Right renal pelvis (tissue), 4 donors: ENCODE measurements at regions not wholly inside any gene's neighbourhood (a gene's known extent, or its start where the extent isn't known, plus 50 kb on each side); places are given as distances from the start of the nearest gene placed in this dataset.
"Not testable (repeated sequence)": the region's sequence is repeated elsewhere in the genome, so short reads cannot be mapped to it uniquely, and the experiment has no call there.

ENCODE experiments used
- DNase-seq, 4 donors: peaks; one replicate each; pipeline ENCODE4 v3.0.0-alpha.2; 2013; ENCODE audit warnings: low read depth in 4 of 4, low spot score in 3 of 4, missing footprints in 1 of 4

DNA sequence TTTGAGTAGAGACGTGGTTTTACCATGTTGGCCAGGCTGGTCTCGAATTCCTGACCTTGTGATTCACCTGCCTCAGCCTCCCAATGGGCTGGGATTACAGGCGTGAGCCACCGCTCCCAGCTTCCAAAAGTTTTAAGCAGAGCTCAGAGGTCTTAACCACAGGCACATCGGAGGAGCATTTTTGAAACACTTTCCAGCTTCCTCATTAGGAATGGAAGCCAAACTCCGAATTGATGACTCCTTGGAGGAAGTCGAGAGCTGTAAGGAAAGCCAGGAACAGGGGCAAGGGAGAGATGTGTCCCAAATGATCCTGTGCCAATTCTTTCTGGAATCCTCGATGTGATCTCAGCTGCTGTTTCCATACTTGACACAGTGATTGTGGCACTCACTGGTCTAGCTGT is 56.2 kb upstream of the CCZ1B start:
- not testable (repeated sequence) for DNase-seq

DNA sequence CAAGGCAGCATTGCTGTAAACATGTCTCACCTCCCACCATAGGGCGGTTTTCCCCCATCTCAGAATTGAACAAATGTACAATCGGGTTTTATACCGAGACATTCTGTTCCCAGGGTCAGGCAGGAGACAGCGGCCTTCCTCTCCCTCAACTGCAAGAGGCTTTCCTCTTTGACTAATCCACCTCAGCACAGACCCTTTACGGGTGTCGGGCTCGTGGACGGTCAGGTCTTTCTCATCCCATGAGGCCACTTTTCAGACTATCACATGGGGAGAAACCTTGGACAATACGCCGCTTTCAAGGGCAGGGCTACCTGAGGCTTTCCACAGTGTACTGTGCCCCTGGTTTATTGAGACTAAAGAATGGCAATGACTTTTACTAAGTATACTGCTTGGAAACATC is 57.7 kb upstream of the CCZ1B start:
- DNase-seq: not testable (repeated sequence)

DNA sequence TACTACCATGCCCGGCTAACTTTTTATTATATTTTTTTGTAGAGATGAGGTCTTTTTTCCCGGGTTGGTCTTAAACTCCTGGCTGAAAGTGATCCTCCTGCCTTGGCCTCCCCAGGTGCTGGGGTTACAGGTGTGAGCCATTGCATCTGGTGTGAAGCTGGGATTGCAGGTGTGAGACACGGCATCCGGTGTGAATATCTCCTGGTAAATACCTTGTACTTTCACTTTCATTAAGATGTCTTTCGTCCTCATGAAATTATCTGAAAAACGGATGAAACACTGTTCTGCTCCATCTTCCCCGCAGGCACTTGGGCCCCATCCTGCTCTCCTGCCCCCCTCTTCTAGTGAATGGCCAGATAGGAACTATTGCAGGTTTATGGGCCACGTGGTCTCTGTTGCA is 60.1 kb upstream of the CCZ1B start:
- no peak for DNase-seq

DNA sequence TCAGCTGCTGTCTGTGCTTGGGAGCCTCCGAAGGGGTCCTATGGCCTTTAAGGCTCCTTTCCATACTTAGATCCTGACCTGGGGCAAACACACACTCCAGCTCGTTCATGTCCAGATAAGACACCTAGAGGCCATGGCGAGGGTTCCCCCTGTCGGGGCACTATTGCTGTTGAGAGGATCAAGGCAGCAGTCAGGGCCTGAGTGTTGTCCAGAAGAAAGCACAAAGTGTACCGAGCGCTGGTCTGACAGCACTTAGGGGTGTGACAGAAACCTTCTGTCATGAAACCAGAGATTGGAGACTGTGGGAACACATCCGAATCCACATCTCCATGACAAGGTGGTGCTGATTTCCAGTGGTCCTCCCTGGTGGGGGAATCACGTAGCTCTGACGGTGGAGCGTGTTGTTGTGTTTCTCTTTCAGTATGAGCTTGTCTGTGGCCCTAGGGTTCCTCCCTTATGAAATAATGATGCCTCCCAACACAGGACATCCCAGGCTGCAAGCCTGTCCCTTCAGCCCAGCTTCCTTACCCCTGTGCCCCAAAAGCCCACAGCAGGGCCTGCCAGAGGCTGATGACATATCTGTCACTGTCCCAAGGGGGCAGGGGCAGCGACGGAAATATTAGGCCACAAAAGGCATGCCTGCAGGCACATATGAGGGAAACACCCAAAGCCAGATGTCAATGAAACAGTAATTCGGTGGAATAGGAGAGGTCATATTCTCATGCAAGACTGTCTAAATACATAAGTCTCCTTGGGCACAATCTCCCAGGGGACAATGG is 62.4 kb upstream of the CCZ1B start:
- not testable (repeated sequence) for DNase-seq

DNA sequence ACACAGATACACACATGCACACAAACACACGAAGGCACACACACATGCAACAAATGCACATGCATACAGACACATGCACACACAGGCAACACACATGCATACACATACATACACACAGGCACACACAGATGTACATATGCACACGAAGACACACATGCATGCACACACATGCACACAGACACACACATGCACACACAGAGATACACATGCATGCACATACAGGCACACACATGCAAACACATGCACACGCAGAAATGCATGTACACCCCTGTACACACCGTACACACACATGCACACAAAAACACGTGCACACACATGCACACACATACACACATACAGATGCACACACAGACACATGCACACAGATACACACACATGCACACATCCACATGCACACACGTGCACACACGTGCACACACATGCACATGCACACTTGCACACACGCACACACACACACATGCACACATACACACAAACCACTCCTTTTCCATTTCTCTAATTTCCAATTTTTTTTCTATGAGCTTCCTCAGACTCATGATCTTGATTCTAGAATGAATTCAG is 63.3 kb upstream of the CCZ1B start:
- no peak for DNase-seq

DNA sequence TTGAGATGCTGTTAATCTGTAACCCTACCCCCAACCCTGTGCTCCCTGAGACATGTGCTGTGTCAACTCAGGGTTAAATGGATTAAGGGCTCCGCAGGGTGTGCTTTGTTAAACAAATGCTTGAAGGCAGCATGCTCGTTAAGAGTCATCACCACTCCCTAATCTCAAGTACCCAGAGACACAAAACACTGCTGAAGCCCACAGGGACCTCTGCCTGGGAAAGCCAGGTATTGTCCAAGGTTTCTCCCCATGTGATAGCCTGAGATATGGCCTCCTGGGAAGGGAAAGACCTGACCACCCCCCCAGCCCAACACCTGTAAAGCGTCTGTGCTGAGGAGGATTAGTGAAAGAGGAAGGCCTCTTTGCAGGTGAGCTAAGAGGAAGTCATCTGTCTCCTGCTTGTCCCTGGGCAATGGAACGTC is 76.0 kb upstream of the CCZ1B start:
- not testable (repeated sequence) for DNase-seq

DNA sequence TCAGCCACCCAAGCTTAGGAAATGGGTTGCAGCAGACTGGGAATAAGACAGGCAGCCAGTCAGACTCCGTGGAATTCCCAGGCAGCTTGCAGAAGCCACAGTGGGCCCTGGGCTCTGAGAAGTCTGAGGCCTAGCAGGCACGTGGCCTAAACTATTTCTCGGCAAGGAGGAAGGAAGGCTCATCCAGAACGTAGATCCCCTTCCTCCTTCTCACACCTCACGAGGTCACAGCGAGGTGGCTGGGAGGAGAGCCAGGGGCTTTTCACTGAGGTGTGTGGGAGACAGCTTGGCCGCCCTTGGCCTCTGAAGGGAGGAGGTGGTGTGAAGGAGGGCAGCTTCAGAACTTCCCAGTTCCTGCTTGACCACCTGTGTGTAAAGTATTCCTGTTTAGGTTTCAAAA is 77.2 kb upstream of the CCZ1B start:
- not testable (repeated sequence) for DNase-seq

DNA sequence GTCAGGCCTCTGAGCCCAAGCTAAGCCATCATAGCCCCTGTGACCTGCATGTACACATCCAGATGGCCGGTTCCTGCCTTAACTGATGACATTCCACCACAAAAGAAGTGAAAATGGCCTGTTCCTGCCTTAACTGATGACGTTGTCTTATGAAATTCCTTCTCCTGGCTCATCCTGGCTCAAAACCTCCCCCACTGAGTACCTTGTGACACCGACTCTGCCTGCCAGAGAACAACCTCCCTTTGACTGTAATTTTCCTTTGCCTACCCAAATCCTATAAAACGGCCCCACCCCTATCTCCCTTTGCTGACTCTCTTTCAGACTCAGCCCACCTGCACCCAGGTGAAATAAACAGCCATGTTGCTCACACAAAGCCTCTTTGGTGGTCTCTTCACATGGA is 77.7 kb upstream of the CCZ1B start:
- not testable (repeated sequence) for DNase-seq

DNA sequence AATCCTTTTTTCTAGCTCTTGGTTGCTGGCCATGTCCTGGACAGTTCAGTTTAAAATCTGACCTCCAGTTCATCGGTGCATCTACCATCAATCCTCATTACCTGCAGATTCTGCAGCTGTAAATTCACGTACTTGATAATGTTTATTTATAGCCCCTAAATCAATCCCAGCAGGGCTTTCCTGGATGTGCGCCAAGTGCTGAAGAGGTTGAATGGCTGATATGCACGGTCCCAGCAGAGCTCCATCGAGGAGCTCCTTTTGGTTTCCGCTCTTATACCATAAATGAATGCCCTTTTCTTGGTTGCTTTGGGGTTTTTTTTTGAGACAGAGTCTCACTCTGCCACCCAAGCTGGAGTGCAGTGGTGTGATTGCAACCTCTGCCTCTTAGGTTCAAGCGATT is 91.2 kb upstream of the CCZ1B start:
- no peak for DNase-seq

DNA sequence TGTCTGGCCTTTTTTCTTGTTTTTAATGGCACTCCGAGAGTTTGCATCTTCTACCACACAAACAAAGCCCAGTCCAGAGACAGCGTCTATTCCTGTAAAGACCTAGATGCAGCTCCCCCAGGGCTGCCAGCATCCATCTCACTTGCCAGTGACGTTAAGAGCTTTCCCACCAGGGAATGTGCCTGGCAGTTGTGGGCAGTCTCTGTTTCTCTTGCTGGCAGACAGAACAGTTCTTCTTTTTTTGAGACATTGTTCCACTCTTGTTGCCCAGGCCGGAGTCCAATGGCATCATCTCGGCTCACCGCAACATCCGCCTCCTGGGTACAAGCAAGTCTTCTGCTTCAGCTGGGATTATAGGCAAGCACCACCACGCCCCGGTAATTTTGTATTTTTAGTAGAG is 93.1 kb upstream of the CCZ1B start:
- not testable (repeated sequence) for DNase-seq

DNA sequence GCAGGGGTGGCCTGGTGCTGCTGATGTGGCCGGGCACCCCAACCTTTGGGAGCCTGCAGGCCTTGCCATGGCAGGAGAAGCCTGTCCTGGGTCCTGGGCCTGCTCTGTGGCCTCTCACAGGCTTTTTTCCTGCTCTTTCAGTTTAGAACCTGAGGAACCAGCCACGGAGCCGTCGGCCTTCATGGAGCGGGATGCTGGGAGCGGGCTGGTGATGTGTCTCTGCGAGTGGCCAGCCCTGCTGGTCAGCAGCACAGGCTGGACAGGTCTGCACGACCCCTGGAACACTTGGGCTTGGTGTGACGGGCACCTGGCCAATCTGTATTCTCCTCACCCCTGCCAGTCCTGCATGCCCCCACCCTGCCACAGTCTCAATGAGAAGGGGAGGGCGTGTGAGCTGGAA is 98.4 kb upstream of the CCZ1B start:
- DNase-seq: not testable (repeated sequence)

DNA sequence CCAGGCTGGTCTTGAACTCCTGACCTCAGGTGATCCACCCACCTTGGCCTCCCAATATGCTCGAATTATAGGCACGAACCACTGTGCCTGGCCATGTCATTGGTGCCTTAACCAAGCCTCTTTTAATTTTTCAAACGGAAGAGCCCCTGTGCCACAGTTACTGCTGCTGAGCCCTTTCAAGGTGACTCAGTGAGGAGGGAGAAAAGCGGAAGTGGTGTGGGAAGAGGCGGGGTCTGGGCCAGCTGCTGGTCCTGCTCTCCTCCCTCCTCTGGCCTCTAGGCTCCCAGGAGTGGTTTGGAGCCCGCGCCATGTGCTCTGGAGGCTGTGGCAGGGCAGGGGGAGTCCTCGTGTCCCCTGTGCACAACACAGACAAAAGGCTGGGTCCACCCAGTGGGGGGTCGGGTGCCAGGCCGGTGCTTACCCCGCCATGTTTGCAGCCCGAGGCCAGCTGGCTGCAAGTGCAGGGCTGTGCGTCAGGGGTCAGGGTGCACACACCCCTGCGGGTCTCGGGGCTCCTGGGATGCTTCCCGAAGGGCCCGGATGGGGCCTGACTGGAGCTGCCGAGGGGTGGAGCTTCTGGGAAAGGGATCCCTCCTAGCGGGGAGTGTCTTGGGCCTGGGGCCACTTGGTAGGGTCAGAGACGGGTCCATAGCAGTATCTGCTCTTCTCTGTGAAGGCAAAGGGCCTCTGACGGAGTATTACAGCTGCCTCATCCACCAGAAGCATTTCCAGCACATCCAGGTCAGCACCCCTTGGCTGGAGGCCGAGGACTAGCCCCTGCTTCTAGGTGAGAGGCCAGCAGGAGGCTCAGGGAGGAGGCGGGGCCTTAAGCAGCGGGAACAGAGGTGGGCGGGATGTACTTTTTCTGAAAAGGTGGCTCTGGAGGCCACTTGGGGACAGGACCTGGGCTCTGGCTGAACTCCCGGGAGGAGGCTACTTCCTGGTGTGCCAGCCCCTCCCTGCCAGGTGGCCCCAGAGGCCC is 100.4 kb upstream of the CCZ1B start:
- not testable (repeated sequence) for DNase-seq

DNA sequence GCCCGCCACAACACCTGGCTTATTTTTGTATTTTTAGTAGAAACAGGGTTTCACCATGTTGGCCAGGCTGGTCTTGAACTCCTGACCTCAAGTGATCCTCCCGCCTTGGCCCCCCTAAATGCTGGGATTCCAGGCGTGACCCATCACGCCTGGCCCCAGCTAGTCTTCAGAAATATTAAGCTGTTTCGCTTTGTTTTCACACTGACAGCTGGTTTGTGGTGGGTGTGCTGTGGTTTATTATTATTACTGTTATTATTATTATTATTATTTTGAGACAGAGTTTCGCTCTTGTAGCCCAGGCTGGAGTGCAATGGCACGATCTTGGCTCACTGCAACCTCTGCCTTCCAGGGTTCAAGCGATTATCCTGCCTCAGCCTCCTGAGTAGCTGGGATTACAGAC is 101.6 kb upstream of the CCZ1B start:
- not testable (repeated sequence) for DNase-seq

DNA sequence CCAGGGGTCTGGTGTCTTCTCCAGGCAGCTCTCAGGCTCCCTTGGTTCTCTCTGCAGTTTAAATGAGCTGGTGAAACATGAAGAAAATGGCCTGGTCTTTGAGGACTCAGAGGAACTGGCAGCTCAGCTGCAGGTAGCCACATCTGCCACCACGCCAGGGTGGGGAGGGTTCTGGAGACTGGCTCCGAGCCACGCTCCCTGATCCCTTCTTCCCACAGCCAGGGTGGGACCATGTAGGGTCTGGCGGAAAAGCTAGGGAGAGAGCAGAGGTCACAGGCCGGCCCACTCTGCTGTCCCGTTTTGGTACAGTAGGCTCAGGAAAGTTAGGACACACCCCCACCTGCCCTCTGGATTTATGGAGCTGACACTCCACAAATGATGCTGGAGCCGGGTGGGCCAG is 103.5 kb upstream of the CCZ1B start:
- not testable (repeated sequence) for DNase-seq

DNA sequence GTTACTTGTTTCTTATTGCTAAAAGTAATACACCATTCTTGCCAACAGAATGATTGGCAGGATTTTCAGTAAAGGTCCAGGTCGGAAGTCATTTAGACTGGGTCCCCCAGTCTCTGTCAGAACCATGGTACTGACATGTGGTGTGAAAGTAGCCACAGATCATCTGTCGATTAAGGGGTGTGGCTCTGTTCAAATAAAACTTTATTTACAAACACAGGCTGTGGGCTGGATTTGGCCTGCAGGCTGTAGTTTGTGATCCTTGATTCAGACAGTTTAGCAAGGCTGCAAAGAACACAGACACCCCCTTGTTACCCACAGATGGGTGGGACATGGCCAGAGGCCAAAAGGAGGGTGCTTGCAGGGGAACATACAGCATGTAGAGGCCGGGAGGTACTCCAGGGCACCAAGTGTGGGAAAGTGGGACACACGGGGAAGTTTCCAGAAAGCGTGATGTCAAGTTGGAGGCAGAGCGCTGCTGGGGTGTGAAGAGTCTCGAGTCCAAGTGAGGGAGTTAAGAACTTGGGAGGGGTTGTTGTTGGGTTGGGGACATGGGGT is 104.1 kb upstream of the CCZ1B start:
- not testable (repeated sequence) for DNase-seq

DNA sequence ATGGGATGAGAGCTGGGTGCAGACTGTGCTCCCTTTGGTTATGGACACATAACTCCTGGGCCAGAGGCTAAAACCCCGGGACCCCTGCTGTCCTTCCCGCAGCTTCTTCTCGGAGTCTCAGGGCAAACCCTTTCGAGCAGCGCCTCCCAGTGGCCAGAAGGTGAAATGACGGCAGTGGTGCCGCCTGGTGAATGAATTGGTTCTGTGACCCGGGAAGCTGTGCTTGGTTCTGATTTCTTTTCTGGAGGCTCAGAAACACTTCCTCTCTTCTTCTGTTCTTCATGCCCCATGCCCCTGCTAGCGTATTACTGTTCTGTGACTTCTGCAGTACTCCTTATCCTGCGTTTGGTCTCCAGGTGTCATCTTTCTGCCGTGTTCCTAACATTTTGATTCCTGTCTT is 104.7 kb upstream of the CCZ1B start:
- not testable (repeated sequence) for DNase-seq

DNA sequence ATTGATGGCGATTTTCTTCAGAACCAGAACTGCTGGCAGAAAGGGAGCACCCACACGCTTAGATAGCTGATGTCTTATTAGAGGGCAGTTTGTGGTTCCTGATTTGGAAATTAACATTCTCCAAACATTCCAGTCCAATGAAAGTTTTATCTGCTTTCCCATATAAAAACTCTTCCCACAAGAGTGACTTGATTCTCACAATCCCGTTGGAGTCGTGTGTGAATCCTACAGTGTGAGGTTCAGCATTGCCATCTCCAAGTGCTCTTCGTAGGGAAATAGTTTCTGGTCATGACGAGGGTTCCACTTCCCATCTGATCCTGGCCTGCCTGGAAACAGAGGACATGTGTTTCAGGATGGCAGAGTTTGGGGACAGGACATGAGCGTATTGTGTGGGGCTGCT is 105.4 kb upstream of the CCZ1B start:
- not testable (repeated sequence) for DNase-seq

DNA sequence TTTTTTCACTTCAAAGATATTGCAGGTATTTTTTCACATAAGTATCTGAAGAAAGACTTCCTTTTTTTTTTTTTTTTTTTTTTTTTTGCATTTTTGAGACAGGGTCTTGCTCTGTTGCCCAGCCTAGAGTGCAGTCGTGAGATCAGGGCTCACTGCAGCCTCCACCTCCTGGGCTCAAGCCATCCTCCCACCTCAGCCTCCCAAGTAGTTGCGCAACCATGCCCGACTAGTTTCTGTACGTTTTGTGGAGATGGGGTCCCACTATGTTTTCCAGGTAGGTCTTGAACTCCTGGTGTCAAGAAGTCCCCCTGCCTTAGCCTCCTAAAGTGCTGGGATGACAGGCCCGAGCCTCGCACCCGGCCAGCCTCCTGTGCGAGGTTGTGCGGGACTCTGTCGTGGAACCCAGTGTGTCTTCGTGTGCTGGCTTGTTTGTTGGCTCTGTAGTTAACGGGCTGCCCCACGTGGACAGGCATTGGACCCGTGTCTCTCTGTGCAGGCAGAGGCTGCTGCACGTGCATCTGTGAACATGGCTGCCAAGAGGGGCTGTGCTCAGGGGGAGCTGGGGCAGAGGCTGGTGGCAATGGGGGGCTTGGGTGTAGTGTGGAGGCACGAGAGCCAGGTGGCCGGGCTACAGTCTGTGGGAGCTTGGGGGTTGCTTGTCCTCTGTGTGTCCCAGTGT is 108.0 kb upstream of the CCZ1B start:
- not testable (repeated sequence) for DNase-seq

DNA sequence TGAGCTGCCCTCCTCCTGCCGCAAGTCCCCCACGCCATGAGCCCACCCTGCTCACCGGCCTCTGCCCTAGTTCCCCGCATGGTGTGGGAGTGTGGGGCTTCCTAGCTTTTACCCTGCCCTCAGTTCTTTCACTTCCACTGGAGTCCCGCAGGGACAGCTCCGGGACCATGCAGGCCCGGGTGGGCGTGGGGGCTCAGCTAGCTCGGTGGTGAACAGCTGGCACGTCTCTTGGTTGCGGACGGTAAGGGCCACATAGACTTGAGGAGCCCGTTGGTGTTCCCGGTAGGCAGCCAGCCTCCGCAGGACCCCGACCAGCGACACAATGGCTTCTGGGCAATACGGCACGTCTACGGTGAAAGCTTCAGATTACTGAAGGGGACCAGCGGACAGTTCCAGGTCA is 108.9 kb upstream of the CCZ1B start:
- no peak for DNase-seq

DNA sequence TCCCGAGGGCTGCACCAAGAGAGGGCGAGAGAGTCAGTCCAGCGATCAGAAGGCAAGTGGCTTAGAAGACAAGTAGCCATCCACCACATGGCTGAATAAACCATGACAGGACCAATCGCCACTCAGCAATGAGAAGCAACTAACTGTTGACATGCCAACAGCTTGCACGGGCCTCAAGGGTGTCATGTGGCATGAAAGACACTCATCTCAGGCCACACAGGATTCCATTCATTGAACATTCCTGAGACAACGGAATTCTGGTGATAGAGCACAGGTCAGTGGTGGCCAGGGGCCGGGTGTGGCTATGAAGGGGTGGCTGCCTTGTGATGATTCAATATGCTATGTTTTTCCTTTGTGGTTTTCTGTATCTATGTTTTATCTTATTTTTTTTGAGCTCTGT is 110.6 kb upstream of the CCZ1B start:
- not testable (repeated sequence) for DNase-seq
